ENCODE measurements at regions not wholly inside any gene's neighbourhood (a gene's known extent, or its start where the extent isn't known, plus 50 kb on each side); places are given as distances from the start of the nearest gene placed in this dataset.

DNA sequence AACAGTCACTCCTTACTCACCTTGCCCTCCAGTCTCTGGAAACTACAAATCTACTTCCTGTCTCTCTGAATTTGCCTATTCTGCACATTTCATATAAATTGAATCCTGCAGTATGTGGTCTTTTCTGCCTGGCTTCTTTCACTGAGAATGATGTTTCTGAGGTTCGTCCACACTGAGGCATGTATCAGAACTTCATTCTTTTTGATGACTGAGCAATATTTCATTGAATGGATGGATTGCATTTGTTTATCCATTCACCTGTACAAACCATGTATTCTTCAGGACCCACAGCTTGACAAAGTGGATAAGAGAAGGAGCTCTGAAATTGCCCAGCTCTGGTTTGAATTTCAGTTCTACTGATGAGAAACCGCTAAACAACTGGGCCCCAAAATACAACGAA is 118.9 kb upstream of the ARRDC4 start:
- no peak for TF ChIP-seq CTCF (IDR thresholded peaks at IDR 0.05; ENCODE audit: borderline replicate concordance, extremely low read depth, low read length, poor library complexity, severe bottlenecking)
- TF ChIP-seq EZH2 (IDR thresholded peaks at IDR 0.05; ENCODE audit: borderline replicate concordance, low read depth, low read length, severe bottlenecking), result no peak
